Loucy (cell line): ENCODE measurements at regions not wholly inside any gene's neighbourhood (a gene's known extent, or its start where the extent isn't known, plus 50 kb on each side); places are given as distances from the start of the nearest gene placed in this dataset.

ENCODE experiments used
- H2AFZ ChIP-seq: fragments of 200-600 bp; sonication (generic); 2 replicates; pipeline ENCODE4 v1.6.0; 2016; ENCODE audit warnings: antibody characterized with exemption, mild to moderate bottlenecking, low read length, moderate library complexity
- H3F3A ChIP-seq: fragments of 200-600 bp; 2 replicates; pipeline ENCODE4 v1.6.0; 2016; ENCODE audit warnings: antibody characterized with exemption, low read depth, mild to moderate bottlenecking
- H3K27me3 ChIP-seq: fragments of 200-600 bp; sonication (generic); 2 replicates; pipeline ENCODE4 v1.6.1; 2014; ENCODE audit warnings: low read length, mild to moderate bottlenecking; ENCODE audit not compliant: insufficient read depth, poor library complexity, severe bottlenecking
- H3K36me3 ChIP-seq: fragments of 200-600 bp; sonication (generic); 2 replicates; pipeline ENCODE4 v1.6.1; 2016; ENCODE audit warnings: low read length; ENCODE audit not compliant: insufficient read depth
- H3K4me1 ChIP-seq: fragments of 200-600 bp; sonication (generic); 2 replicates; pipeline ENCODE4 v1.5.1; 2014; ENCODE audit warnings: low read length, mild to moderate bottlenecking; ENCODE audit not compliant: insufficient read depth, poor library complexity, severe bottlenecking
- H3K4me2 ChIP-seq: fragments of 200-600 bp; sonication (generic); 2 replicates; pipeline ENCODE4 v1.6.0; 2014; ENCODE audit warnings: antibody characterized with exemption, low read length, low read depth, mild to moderate bottlenecking; ENCODE audit not compliant: poor library complexity, severe bottlenecking
- H3K4me3 ChIP-seq: fragments of 200-600 bp; sonication (generic); 2 replicates; pipeline ENCODE4 v1.5.1; 2014; ENCODE audit warnings: low read length, mild to moderate bottlenecking, mixed read lengths; ENCODE audit not compliant: poor library complexity, severe bottlenecking
- H3K79me2 ChIP-seq: fragments of 200-600 bp; sonication (generic); 2 replicates; pipeline ENCODE4 v1.6.1; 2014; ENCODE audit warnings: low read length; ENCODE audit not compliant: insufficient read depth
- H3K9ac ChIP-seq: fragments of 200-600 bp; sonication (generic); 2 replicates; pipeline ENCODE4 v1.6.0; 2014; ENCODE audit warnings: mild to moderate bottlenecking, low read depth, low read length, moderate library complexity; ENCODE audit not compliant: poor library complexity, severe bottlenecking
- H3K9me2 ChIP-seq: fragments of 200-600 bp; sonication (generic); replicated peaks from 2 replicates; pipeline ENCODE4 v1.6.1; 2016; ENCODE audit warnings: low read depth, low read length, mixed read lengths
- H3K9me3 ChIP-seq: fragments of 200-600 bp; sonication (generic); 2 replicates; pipeline ENCODE4 v1.6.1; 2014; ENCODE audit warnings: mild to moderate bottlenecking, antibody characterized with exemption, low read length, low read depth; ENCODE audit not compliant: insufficient read depth
- H4K20me1 ChIP-seq: fragments of 200-600 bp; sonication (generic); 2 replicates; pipeline ENCODE4 v1.6.0; 2014; ENCODE audit warnings: antibody characterized with exemption, low read length, mild to moderate bottlenecking; ENCODE audit not compliant: insufficient read depth, poor library complexity, severe bottlenecking
- CTCF ChIP-seq: fragments of 200-600 bp; sonication (generic); conservative IDR thresholded peaks from 2 replicates; pipeline ENCODE4 v1.5.1; 2014; ENCODE audit warnings: mild to moderate bottlenecking, antibody characterized with exemption, low read length
- EZH2phosphoT487 ChIP-seq: fragments of 200-600 bp; IDR thresholded peaks from 2 replicates; pipeline ENCODE4 v1.6.1; 2018; ENCODE audit warnings: antibody characterized with exemption, mild to moderate bottlenecking, moderate library complexity, borderline replicate concordance

- H3K4me3 ChIP-seq, result no peak overlapping the region
- H3K79me2 ChIP-seq, result no peaks in the 10 kb centered on the region
- H3K4me2 ChIP-seq, result no peak overlapping the region
- H4K20me1 ChIP-seq, result no peaks in the 10 kb centered on the region
- no peak for TF ChIP-seq EZH2phosphoT487
- TF ChIP-seq CTCF, result no peak
- no peaks in the 10 kb centered on the region for H3K27me3 ChIP-seq
- H2AFZ ChIP-seq, result no peak overlapping the region
- H3F3A ChIP-seq, result no peaks in the 10 kb centered on the region
- no peaks in the 10 kb centered on the region for H3K36me3 ChIP-seq
- H3K9me2 ChIP-seq, result 0 out of 2 replicates have a peak, but pooled peaks cover 6% of the 10 kb centered on the region
- H3K4me1 ChIP-seq, result no peaks in the 10 kb centered on the region
- no peak overlapping the region for H3K9ac ChIP-seq
- no peaks in the 10 kb centered on the region for H3K9me3 ChIP-seq
These were observed 1569.3 kb downstream of the PCDH18 start for GRCh38 chr4:135963009-135963408.

- Histone ChIP-seq H3K9me3 (peaks cover 3% of the 10 kb centered on the region; the same call in 1 of the 2 replicates), H3F3A (no peaks in the 10 kb centered on the region), H2AFZ (no peak overlapping the region), H3K4me3 (no peak overlapping the region), H3K9ac (no peak overlapping the region), H3K9me2 (no peaks in the 10 kb centered on the region), H3K36me3 (no peaks in the 10 kb centered on the region), H3K79me2 (no peaks in the 10 kb centered on the region), H3K4me2 (no peak overlapping the region), H3K4me1 (no peaks in the 10 kb centered on the region), H4K20me1 (no peaks in the 10 kb centered on the region), H3K27me3 (no peaks in the 10 kb centered on the region)
- no peak for TF ChIP-seq EZH2phosphoT487
- no peak for TF ChIP-seq CTCF
These were observed 1582.4 kb downstream of the PCDH18 start for GRCh38 chr4:135949931-135950330.

GRCh38 chr4:135948797-135949196, 1583.5 kb downstream of the PCDH18 start:
- Histone ChIP-seq H4K20me1 (no peaks in the 10 kb centered on the region), H3K4me1 (no peaks in the 10 kb centered on the region), H3K4me2 (no peak overlapping the region), H2AFZ (no peak overlapping the region), H3K27me3 (no peaks in the 10 kb centered on the region), H3K9me3 (no peaks in the 10 kb centered on the region), H3F3A (no peaks in the 10 kb centered on the region), H3K4me3 (no peak overlapping the region), H3K36me3 (no peaks in the 10 kb centered on the region), H3K9ac (no peak overlapping the region), H3K9me2 (no peaks in the 10 kb centered on the region), H3K79me2 (no peaks in the 10 kb centered on the region)
- TF ChIP-seq EZH2phosphoT487 (no peak), CTCF (no peak)
